ENCODE measurements at regions not wholly inside any gene's neighbourhood (a gene's known extent, or its start where the extent isn't known, plus 50 kb on each side); places are given as distances from the start of the nearest gene placed in this dataset.

DNA sequence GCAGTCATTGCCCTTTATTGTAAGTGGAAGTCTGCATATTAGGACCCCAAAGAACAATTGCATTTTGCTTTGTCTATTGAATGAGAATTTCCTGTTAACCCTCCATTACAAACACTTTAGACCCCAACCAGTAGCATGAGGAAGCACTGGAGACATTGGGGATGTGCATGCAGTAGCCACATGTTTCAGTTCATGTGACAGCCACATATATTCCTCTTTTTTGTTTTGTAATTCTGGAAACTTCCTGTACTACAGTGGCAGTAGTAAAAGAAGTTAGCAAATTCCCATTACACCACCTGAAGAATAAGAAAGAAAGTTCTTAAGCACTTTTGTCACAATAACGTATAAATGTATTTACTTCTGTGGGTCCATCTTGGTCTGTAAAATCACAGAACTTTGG, 281.1 kb upstream of the SLC14A2 start:
- Histone ChIP-seq H3K27ac (no peak overlapping the region), H3K36me3 (no peaks in the 10 kb centered on the region), H3K4me3 (no peak overlapping the region), H3K27me3 (no peaks in the 10 kb centered on the region), H3K9me3 (no peaks in the 10 kb centered on the region), H3K4me1 (no peaks in the 10 kb centered on the region)
- 82 to 95% (median 85%) methylated on average over 1 of the region's 1 CpG for WGBS, 5 donors
- TF ChIP-seq, protein P1, sequence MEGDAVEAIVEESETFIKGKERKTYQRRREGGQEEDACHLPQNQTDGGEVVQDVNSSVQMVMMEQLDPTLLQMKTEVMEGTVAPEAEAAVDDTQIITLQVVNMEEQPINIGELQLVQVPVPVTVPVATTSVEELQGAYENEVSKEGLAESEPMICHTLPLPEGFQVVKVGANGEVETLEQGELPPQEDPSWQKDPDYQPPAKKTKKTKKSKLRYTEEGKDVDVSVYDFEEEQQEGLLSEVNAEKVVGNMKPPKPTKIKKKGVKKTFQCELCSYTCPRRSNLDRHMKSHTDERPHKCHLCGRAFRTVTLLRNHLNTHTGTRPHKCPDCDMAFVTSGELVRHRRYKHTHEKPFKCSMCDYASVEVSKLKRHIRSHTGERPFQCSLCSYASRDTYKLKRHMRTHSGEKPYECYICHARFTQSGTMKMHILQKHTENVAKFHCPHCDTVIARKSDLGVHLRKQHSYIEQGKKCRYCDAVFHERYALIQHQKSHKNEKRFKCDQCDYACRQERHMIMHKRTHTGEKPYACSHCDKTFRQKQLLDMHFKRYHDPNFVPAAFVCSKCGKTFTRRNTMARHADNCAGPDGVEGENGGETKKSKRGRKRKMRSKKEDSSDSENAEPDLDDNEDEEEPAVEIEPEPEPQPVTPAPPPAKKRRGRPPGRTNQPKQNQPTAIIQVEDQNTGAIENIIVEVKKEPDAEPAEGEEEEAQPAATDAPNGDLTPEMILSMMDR (IDR thresholded peaks at IDR 0.05), result no peak
- TF ChIP-seq POLR2AphosphoS5 (IDR thresholded peaks at IDR 0.05) (no peak), POLR2A (IDR thresholded peaks at IDR 0.05) (no peak), EP300 (IDR thresholded peaks at IDR 0.05) (no peak)
- intact Hi-C loops (cut with DNase I; ENCODE audit: low total_unique reads), result no loop called here
- DNase-seq, result no peak

DNA sequence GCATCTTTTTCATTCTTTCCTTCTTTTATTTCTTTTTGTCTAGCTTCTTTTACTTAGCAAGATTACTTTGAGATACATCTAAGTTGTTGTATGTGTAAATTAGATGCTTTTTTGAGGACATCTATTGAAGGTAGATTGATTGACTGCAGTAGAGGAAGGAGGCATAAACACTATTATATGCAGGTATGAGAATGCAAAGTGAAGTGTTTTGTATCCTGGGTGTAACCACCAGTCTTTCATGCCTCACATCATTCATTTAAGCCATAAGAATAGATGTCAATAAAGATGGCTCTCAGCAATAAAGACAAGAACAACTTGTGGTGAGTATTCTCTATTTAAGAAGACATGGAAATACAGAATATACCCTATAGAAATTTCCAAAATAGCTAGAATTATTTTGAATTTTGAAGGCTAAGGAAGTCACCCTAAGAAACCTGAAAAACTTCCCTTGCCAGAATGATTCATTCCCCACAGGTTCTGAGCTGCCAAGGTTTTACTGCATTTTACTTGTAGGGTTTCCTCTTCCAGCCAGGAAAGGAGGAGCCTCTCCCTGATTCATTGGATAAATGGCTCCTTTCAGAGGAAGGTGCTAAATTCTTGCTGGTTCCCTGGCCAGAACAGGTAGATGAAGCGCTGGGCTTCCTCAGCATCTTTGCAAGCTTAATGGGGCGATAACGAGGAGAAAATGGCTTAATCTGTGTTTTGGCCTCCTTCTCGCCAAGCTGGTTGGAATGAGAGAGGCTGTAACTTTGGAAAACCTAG, 279.8 kb upstream of the SLC14A2 start:
- TF ChIP-seq POLR2AphosphoS5 (IDR thresholded peaks at IDR 0.05), result no peak
- no peak for TF ChIP-seq EP300 (IDR thresholded peaks at IDR 0.05)
- no peak for TF ChIP-seq POLR2A (IDR thresholded peaks at IDR 0.05)
- TF ChIP-seq, protein P1 (IDR thresholded peaks at IDR 0.05), result no peak
- intact Hi-C loops (cut with DNase I; ENCODE audit: low total_unique reads), result no loop called here
- Histone ChIP-seq H3K9me3 (no peaks in the 10 kb centered on the region), H3K4me3 (no peak overlapping the region), H3K36me3 (no peaks in the 10 kb centered on the region), H3K4me1 (no peaks in the 10 kb centered on the region), H3K27ac (no peak overlapping the region), H3K27me3 (no peaks in the 10 kb centered on the region)
- WGBS, 5 donors, result 74 to 88% (median 79%) methylated on average over 4 of the region's 4 CpGs
- no peak for DNase-seq

DNA sequence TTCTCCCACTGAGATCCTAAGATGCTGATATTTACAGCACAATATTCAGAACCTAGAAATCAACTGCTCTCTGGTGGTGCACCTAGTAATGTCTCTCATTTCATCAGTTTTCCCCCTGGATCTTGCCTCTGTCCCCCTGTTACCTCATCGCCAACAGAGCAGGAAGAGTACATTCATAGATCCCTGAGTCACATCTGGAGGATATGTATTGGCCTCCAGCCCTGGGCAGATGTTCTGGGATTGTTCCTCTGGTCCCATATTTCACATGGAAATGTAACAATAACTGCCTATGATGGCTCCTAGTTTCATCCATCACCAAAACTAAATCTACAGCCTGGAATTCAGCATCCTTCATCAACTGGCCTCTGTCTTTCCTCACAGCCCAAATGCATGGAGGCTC, 278.8 kb upstream of the SLC14A2 start:
- Histone ChIP-seq H3K27ac (no peak overlapping the region), H3K4me1 (no peaks in the 10 kb centered on the region), H3K9me3 (no peaks in the 10 kb centered on the region), H3K27me3 (no peaks in the 10 kb centered on the region), H3K36me3 (no peaks in the 10 kb centered on the region), H3K4me3 (no peak overlapping the region)
- WGBS, 5 donors, result 86 to 96% (median 93%) methylated on average over 1 of the region's 1 CpG
- TF ChIP-seq POLR2AphosphoS5 (IDR thresholded peaks at IDR 0.05), result no peak
- TF ChIP-seq POLR2A (IDR thresholded peaks at IDR 0.05), result no peak
- TF ChIP-seq EP300 (IDR thresholded peaks at IDR 0.05), result no peak
- TF ChIP-seq, protein P1 (IDR thresholded peaks at IDR 0.05), result no peak
- intact Hi-C loops (cut with DNase I; ENCODE audit: low total_unique reads), result no loop called here
- DNase-seq, result no peak

DNA sequence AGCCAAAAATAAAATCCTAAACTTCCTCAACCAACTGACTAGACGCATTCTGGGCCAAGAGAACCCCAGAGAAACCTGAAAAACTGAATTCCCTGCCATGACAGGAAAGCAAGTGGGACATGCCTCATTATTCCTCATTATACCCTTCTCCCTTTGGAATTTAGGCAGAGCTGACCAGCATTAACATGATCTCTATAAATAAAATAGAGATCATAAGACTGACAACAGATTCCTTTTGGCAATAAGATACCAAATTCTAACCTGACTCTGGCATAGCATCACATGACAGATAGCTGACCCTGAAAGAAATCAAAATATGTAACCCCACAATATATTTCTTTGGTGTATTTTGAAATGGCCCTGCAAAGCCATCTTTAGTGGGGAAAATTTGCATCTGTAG, 277.8 kb upstream of the SLC14A2 start:
- no peak overlapping the region for H3K4me3 ChIP-seq
- no peaks in the 10 kb centered on the region for H3K9me3 ChIP-seq
- H3K27me3 ChIP-seq, result no peaks in the 10 kb centered on the region
- H3K4me1 ChIP-seq, result no peaks in the 10 kb centered on the region
- no peak overlapping the region for H3K27ac ChIP-seq
- DNase-seq, result no peak
- TF ChIP-seq POLR2AphosphoS5 (IDR thresholded peaks at IDR 0.05) (no peak), POLR2A (IDR thresholded peaks at IDR 0.05) (no peak), EP300 (IDR thresholded peaks at IDR 0.05) (no peak)
- TF ChIP-seq, protein P1 (IDR thresholded peaks at IDR 0.05), result no peak
- WGBS, 5 donors, result 62 to 87% (median 74%) methylated on average over 1 of the region's 1 CpG
- intact Hi-C loops (cut with DNase I; ENCODE audit: low total_unique reads), result no loop called here
- H3K36me3 ChIP-seq, result no peaks in the 10 kb centered on the region

All from stomach (tissue), 8 donors.